DMS79 (cell line): ENCODE measurements at regions not wholly inside any gene's neighbourhood (a gene's known extent, or its start where the extent isn't known, plus 50 kb on each side); places are given as distances from the start of the nearest gene placed in this dataset.

Experiments used
- DNase-seq: peaks from one replicate; lab custom pipeline; 2025; lab: John Stamatoyannopoulos, UW

DNA sequence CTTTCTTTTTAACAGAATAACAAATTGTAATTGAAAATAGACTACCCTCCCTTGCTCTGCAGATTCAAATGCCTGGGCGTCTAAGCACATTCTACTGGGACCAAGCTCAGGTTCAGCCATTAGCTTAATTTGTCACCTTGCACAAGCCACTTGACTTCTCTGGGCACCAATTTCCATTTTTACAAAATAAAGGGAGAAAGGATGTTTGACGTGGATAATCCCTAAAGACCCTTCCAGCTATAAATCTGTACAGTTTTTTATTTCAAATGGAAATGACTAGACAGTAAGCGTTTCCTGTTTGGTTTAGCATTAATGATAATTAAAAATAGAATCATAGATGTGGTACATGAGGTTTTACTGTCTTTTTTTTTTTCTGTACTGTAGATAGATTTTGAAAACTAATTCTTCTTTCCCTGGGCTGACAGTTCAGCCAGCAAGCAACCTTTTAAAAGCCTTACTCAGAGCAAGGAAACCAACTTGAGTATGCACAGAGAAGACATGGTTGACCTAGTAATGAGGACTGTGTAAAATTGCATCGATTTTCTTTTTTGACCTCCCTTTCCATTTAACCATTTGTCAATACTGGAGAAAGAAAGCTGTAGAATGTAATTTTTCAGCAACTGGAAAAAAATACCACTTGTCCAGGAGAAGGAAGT, 1329.5 kb upstream of the CDH8 start:
- DNase-seq: no peak

DNA sequence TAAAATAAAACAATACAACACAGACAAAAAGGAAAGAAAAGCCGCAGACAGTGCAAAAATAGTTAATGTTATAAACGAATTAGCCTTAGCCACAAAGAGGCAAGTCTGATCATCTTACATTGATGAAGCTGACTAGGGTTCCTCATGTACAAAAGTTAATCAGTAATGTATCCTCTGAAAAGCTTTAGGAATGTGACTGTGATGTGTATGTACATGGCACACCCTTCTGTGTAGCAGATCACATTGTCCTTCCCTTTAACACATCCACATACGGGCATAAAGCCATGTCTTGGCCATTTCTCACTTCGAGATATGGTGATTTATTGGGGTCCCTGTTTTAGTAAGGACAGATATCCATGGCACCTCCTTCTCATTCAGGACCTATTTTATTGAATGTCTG, 1327.5 kb upstream of the CDH8 start:
- DNase-seq: no peak

DNA sequence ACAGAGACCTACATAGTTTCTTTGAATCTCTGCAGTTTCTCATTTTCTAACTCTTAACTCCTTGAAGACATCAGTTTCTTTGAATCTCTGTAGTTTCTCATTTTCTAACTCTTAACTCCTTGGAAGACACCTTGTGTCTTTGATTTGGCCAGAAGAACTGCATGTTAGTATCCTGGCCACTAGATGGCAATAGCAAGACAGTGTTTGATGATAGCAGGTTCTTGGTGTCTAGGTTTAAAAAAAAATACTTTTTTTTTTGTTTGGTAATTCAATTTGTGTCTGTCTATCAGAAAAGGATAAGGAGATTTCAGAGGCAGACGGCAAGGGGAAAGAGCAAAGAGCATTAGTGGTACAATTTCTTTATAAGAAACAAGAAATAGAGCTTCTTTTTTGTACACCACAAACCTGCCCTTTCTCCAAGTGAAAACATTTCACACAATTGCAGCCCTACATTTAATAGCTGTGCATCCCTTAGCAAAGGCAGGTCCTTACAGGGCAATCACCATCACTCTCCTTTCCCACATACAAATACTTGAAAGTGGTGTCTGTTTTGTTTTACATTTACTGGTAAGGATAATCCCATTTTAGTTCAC, 1324.9 kb upstream of the CDH8 start:
- DNase-seq: no peak

DNA sequence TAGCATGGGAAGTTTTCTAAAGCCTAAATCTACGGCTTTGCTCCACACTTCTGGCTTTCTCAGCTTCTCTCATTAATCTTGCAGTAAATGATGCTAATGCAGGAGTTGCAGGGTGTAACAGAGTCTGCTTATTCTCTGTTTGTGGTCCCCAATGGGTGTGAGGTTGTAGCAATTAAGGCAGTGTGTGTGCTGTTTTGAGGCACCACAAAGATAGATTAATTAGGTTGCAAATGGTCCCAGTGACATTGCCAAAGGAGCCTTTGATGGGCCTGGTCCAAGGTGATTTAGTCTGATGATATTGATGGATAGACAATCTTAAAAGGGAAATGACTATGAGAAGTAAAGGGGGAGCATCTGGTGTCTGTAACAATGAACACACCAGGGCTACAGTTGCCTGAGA, 1313.7 kb upstream of the CDH8 start:
- no peak for DNase-seq

DNA sequence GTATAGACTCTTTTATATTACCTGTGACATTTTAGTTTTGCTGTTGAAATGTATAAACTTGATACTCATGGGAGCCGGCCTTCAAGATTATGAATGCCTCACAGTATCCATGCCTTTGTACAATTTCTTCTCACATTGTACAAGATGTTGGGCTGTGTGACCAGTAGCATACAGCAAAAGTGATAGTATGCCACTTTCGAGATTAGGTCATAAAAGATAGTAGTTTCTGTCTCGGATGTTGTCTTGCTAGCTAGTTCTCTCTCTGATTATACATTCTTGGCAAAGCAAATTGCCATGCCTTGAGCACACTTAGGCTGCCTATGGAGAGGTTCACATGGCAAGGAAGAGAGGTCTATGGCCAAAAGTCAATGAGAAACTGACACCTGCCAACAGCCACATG, 1309.8 kb upstream of the CDH8 start:
- no peak for DNase-seq

DNA sequence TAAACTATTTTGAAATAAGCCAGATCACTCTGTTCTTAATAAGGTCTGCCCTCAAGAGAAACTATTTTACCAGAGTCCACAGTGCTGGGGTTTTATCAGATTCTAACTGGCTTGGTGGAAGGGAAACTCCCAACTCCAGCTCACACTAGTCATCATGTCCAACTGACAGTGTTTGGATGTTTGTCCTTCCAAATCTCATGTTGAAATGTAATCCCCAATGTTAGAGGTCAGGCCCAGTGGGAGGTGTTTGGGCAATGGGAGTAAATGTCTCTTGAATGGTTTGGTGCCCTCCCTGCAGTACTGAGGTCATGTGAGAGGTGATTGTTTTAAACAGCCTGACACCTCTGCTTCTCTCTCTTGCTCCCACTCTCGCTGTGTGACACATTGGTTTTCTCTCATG, 1301.0 kb upstream of the CDH8 start:
- DNase-seq: no peak

DNA sequence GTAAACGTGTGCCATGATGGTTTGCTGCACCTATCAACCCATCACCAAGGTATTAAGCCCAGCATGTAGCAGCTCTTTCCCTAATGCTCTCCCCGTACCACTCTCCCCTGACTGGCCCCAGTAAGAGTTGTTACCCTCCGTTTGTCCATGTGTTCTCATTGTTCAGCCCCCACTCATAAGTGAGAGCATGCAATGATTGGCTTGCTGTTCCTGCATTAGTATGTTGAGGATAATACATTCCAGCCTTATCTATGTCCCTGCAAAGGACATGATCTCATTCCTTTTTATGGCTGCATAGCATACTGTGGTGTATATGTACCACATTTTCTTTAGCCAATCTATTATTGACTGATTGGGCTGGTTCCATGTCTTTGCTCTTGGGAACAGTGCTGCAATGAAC, 1294.9 kb upstream of the CDH8 start:
- no peak for DNase-seq

DNA sequence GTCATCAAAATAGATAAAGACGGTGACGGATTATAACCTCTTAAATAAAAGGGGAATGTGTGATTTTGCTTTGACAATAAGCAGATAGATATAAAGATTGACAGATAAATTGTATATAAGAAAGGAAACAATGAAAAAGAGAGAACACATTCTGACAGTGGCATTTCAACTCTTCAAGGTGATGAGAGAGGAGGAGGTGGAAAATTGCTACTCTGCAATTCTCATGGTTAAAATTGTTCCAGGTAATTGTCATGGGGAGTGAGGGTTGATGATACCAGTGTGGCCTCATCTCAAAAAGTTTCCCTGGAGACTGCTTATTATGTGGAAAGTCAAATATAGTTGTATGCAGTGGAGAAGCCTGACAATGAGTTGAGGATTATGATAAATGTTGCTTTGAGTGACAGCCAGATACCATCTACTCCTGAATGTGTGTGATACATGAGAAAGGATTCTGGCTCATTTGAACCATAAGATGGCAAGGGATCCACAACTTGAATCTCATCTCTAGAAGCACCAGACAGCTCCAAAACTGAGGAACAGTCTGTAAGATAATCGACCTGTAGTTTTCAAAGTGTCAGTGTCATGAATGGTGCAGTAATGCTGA, 1290.6 kb upstream of the CDH8 start:
- no peak for DNase-seq

DNA sequence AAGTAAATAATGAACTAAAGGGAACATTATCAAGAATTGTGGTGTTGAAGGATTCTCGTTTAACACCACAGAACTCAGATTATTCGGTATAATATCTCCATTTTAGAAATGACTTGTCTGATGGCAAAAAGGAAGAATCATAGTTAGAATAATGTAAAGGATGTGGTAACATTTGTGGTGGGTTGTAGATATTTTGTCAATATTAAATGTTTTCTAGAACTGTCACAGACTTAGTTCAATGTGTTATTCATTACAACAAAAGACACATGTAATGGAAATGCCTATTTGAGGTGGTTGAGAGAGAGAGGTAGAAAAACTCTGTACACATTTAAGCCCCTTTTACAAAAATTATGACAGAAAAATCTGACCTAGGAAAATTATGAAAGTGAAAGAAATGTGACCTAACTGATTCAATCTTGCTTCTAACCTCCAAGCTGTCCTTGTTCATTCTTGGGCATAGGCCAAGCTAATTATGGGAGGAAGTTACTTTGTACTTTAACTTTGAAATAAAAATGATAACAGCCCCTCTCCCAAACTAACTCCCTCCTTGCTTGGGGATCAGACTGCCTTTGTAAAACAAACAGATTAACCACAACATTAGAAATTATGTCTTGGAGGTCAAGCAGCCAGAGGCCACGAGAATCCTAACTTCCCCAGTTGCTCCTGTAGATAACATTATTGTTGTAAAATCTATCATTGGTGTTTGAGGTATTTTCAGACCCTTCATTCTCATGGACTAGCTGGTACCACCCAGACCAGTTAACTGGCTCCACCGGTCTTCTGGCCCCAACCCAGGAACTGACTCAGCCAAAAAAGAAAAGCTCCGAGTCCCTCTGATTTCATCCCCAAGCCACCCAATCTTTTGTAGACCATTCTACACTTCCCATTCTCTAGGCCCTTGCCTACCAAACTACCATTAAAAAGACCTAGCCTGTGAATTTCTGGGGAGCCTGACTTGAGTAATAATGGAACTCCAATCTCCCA, 1287.8 kb upstream of the CDH8 start:
- DNase-seq: no peak

DNA sequence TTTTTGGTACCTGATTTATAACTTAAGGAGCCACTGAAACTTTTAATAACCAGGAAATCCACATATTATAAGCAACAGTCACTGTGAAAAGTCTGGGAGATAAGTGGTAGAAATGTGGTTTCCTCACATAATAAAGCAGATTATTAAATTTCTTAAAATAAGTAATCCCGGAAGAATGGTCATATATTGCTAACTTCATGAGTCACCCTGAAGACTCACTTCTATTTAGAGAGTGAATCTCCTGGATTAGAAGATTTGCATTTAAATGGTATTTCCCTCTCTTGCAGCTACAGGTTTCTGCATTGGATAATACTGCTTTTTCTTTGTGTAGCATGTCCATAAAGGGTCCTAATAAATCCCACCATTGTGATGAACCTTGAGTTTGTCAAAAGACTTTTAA, 1286.8 kb upstream of the CDH8 start:
- no peak for DNase-seq

DNA sequence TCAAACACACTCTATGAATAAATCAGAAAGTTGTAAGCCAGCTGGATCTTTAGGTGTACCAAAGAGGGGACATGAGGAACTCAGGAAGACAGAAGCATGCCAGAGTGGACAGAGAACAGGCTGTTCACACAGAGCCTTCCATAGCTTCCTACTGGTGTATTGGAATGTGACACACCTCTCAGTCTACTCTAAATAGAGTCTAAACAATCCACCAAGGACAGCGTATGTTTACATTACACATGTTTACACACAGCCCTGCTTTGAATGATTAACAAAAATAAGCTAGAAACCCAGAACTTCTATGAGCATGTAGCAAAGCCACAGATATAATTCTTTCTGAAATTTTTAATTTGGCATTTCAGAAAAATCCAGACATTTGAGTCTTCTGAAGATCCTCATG, 1279.0 kb upstream of the CDH8 start:
- DNase-seq: no peak

DNA sequence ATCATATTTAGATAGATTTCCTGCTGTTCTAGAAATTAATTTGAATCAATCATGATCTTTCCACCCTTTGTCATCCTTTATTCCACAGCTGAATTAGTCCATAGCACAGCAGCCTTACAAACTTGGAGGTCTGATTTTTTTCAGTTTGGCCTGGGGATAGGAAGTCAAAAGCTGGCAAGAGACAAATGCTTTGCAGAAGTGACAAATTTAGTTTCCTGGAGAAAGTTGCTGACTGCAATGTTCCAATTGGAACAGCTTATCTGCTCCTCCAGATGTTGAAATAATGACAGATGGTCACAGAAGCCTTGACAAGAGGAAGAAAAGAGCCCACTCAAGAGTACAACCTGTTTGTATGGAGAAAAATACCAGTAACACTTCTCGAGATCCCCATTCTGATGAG, 1276.1 kb upstream of the CDH8 start:
- DNase-seq: no peak

DNA sequence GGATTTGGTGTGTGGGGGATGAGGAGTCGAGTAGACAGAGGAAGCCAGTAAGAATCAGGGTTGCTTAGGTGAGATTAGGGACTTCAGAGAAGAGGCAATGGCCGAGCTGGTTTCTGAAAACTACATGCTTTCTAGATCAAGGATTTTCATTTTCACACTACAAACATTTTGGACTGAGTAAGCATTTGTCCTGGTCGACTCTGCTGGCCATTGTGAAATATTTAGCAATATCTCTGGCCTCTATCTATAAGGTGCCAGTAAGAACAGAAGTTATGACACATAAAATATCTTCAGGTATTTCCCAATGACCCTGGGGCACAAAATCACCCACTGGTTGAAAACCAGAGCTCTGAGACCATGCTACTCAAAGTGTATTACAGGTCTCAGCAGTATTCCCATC, 1275.1 kb upstream of the CDH8 start:
- DNase-seq: no peak

DNA sequence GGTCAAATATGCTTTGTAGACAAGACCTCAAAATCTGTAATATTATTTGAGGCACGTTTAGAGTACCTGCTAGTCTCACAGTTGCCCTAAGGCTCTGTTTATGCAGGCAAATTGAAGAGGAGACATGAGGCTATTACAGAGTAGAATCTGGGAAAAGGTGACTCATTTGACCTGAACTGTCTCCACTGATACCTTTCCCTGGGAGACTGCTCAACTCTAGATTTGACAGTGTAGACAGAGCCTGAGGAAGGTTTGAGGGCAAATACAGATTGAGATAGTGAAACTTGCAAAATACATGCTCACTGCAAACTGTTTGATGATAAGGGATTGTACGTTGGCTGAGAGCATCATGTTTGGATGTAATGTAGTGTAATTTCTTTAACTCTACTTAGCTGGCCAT, 1266.6 kb upstream of the CDH8 start:
- DNase-seq: no peak

DNA sequence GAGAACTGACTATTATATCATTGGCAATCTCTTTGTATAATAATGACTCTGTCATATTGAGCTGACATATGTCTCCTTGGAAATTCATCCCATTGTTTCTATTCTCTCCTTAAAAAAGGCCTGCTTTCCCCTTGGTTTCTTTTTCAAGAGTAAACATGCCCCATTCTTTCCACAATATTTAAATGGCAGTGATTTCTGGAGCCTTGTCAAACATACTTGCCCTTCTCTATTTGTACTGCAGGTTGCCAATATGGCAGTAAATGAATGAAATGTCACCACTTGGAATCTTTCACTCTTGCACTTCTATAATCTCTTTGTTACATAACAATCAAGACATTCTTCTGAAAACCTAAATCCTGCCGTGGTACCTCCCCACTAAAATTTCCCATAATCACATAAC, 1265.1 kb upstream of the CDH8 start:
- no peak for DNase-seq

DNA sequence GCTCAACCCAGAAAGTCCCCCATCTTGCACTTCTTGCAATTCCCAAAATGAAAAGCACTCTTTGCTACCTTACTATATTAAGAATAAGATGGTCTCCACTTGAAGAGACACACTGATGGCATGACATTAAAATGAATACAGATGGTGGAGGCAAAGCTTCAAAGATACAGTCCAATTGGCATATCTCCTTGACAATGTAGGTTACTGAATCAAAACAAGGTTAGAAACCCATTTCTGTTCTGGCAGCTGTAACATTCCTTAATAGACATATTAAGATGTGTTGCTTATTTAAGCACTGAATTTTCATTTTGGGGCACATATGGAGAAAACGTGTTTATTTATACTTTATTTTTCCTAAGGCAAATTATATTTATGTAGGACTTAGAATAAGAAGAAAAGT, 1262.8 kb upstream of the CDH8 start:
- DNase-seq: no peak

DNA sequence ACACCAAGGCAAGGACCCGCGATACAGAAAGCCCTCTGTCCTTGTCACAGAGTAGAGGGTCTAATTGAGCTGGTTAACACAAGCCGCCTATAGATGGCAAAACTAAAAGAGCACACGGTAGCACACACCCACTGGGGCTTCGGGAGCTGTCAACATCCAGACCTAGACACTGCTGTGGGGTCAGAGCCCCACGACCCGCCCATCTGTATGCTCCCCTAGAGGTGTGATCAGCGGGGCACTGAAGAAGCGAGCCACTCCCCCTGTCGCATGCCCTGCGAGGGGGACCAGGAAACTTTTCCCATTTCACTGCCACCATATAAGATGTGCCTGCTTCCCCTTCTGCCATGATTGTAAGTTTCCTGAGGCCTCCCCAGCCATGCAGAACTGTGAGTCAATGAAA, 1255.8 kb upstream of the CDH8 start:
- DNase-seq: no peak

DNA sequence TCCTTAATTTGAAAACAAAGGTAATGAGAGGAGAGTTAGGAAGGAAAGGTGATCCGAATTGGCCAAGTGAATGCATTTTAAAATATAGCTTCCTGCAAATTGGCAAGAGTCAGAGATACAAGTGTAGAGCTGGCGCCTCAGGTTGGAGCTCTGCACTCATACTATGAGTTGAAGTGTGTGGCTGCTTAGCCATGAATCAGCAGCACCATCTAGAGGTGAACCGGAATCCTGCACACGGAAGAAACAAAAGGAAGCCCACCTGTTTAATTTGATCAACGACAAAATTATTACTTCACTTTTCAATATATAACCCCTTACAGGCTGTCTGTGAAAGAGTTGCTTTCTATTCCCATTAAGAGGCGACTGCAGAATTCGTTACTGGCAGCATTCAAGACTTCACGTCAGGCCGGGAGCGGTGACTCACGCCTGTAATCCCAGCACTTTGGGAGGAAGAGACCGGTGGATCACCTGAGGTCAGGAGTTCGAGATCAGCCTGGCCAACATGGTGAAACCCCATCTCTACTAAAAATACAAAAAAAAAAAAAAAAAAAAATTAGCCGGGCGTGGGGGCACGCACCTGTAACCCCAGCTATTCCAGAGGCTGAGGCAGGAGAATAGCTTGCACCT, 1253.7 kb upstream of the CDH8 start:
- DNase-seq: no peak

DNA sequence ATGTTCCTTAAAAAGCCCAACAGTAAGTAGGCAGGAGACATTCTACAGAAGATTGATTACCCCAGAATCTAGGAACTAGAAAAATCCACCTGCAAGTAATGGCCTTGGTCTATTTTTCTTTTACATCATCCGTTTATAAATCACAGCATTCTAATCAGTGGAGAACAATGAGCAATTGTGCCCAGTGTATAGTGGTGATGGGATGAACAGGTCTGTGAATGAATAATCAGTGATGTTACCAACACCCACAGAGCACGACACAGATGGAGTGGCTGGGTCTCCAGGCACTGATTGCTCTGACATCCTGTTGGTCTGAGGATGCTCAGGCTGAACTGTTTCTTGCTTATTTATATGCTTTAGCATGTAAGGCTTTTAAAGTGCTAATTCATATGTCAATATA, 1251.2 kb upstream of the CDH8 start:
- no peak for DNase-seq

DNA sequence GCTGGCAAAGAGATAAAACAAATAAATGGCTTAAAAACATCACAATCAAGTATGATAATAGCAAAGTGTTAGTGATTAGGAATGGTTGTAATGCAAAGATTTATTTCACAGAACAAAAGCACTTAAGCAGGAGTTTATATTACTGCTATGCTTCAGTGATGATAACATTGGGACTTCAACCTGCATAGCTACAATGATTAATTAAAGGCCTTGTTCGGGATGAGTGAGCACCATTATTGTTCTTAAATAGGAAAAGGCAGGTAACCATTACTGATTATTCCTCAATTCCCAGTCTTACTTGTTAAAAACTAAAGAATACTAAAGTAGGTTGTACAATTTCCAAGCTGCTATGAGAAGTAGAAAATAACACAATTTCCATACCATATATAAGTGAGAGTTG, 1247.5 kb upstream of the CDH8 start:
- peak; percentile 9 for DNase-seq

DNA sequence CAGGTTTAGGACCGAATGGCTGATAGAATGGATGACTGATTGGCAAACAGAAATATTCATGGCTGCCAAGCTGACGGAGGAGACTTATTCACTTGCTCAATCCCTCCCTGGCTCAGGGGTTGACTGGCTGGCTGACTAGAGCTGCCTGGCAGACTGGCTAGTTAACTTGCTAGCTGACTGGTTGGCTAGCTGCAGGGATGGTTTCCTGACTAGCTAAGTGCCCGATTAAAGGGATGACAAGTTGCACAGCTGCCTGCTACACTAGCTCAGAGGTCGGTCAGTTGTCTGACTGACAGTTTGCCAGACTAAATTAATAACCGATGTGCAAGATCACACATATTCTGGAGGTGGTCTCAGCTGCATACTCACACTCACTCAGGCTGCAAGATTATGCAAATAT, 1208.4 kb upstream of the CDH8 start:
- DNase-seq: no peak

DNA sequence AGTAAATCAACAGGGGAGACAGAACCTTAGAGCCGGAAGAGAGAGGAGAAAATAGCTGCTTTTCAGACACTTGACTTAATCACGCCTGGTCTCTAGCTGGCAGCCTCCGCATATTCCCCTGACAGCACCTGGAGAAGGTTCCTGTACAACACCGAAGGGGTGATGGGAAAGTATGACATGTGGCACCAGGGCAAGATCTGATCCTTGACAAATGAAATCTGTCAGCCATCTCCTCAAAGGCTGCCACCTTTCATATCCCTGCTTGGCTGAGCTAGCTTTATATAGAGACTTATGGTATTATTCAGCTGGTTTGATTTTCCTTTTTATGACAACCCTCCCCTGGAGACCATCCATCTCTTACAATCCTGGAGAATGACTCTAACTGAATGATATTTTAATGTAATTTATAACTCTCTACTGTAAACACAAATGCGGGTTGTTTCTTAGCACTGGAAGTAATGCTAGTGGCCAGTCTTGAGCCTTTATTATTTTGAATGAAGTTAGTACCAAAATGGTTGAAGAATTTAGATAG, 1205.3 kb upstream of the CDH8 start:
- DNase-seq: no peak
